ENCODE measurements at regions not wholly inside any gene's neighbourhood (a gene's known extent, or its start where the extent isn't known, plus 50 kb on each side); places are given as distances from the start of the nearest gene placed in this dataset.

GRCh38 chr1:218779341-218780100 lies 394.2 kb upstream of the LYPLAL1 start:
- DNase-seq: no peak

DNA sequence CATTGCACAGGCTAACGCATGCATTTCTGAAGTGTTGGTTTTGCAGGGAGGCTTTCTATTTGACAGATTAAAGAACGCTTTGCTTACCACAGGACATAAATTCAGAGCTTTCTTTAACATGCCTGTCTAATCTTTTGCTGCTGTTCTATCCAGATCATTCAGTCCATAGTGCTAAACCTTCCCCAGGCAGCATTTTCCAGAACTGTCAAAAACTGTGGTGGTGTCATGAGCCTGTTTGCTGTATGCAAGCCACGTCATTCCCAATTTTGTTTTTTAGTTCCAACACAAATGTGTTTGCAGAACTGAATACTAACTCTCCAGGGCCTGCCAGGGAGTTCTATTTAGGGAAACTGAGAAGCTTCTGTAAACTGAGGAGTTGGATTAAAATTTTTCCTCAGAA lies 390.5 kb upstream of the LYPLAL1 start:
- no peak for DNase-seq

GRCh38 chr1:218783916-218784315 lies 389.8 kb upstream of the LYPLAL1 start:
- DNase-seq: no peak

GRCh38 chr1:218785928-218786327 lies 387.8 kb upstream of the LYPLAL1 start:
- no peak for DNase-seq

DNA sequence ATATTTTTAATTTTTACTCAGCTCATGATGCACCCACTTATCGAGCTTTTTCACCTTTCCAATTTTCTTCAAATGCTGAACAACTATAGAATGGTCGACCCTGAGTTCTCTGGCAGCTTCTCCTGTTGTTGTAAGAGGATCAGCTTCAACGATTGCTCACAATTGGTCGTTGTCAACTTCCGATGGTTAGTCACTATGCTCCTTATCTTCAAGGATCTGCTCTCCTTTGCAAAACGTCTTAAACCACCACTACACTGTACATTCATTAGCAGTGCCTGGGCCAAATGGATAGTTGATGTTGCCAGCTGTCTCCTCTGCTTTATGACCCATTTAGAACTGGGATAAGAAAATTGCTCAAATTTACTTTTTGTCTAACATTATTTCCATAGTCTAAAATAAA lies 385.9 kb upstream of the LYPLAL1 start:
- no peak for DNase-seq

- no peak for DNase-seq
Observed at GRCh38 chr1:218796773-218797172, 376.9 kb upstream of the LYPLAL1 start.

DNA sequence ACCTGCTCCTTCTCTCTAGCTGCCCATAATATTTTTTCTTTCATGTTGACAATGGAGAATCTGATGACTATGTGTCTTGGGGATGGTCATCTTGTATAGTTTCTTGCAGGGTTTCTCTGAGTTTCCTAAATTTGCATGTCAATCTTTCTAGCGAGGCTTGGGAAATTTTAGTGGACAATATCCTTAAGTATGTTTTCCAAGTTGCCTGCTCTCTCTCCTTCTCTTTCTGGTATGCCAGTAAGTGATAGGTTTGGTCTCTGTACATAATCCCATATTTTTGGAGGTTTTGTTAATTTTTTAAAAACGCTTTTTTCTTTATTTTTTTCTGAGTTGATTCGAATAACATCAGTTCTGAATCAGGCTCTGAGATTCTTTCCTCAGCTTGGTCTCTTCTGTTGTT lies 370.9 kb upstream of the LYPLAL1 start:
- no peak for DNase-seq

GRCh38 chr1:218803351-218803997 lies 370.2 kb upstream of the LYPLAL1 start:
- DNase-seq: no peak

GRCh38 chr1:218804014-218804785 lies 369.5 kb upstream of the LYPLAL1 start:
- no peak for DNase-seq

GRCh38 chr1:218809061-218809460 lies 364.6 kb upstream of the LYPLAL1 start:
- DNase-seq: no peak

- DNase-seq: no peak
Observed at GRCh38 chr1:218809625-218810024, 364.1 kb upstream of the LYPLAL1 start.

DNA sequence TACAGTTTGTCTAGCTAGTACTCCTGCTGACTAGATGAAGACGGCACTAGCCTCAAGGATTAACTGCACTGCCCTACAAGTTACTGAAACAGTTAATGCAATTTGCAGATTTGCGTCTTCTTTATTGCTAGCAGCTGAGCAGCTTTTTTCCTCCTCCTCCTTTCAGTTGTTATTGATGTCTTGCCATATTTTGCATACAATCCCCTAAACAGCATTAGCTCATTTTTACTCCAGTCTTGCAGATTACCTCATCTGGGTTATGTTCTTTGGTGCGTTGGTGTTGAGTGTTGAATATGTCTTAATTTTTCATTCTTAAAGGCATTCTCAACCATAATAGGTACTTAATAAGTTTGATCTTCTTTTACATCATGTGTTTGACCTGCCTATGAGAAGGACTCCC lies 363.4 kb upstream of the LYPLAL1 start:
- DNase-seq: no peak

DNA sequence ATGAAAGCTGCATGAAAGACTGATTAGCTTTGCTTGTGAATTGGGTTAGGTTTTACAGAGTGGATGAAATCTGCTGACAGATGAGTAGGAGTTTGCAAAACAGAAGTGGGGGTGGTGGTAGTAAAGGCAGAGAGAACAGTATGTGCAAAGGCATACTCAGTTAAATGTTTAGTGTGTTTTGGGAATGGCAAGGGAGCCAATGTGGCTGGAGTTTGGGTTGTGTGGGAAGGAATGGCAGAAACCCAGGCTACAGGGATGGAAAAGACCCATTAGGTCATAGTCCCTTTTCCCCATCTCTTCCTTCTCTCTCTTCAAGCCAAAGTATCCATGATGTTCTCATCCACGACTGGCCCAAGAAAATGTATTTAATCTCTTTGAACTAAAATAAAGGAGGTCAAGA lies 362.2 kb upstream of the LYPLAL1 start:
- DNase-seq: no peak

DNA sequence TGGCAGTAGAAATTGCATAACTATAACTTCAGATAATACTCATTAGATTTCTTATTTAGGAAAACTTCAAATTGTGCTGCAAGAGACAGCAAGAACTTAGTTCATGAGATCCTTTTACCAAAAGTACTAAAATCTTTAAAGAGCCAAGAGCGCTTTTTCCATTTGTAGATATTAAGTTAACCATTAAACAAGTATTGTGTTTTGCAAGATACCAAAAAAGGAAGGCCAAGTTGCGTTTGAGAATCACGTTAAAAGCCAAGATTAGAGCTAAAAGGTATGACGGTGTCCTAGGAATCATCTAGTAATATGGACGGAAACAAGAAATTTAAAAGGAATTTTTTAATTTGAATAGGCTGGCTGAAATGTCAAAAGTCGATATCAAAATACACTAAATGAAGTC lies 361.3 kb upstream of the LYPLAL1 start:
- DNase-seq: no peak

- DNase-seq: no peak
Observed at GRCh38 chr1:218813237-218813636, 360.4 kb upstream of the LYPLAL1 start.

- DNase-seq: no peak
Observed at GRCh38 chr1:218815076-218815475, 358.6 kb upstream of the LYPLAL1 start.

- no peak for DNase-seq
Observed at GRCh38 chr1:218817071-218817470, 356.6 kb upstream of the LYPLAL1 start.

DNA sequence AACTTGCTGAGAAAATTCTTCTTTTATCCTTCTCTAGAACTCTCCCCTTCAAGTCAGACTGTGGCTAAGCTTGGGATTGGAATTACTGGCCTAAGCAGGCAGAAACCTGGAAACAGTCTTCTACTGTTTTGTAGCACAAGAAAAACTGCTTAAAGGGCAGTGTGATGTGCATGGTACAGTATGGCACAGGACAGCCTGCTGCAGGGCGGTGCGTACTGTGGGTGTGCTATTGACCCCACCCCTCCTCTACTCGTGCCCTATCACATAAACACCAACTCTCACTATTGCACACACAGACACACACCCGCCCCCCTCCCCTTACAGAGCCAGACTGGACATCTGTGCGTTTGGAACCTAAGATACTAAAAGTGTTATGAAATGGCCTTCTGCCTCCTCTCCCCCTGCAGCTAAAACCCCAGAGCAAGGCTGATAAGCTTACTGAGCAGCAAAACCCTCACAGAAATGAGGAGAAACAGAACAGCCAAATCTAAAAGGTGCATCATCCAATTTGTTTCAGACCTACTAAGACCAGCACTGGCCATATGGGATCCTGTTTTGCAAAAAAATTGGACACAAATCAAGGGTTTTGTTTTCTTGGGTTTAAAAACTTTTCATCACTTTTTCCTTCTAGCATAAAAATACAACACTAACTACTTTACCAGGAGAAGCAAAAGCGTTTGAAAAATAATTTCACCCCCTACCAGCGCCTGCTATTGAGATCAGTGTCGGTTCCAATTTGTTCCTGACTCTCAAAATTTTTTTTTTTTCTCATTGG lies 355.8 kb upstream of the LYPLAL1 start:
- no peak for DNase-seq

- DNase-seq: no peak
Observed at GRCh38 chr1:218823291-218823900, 350.3 kb upstream of the LYPLAL1 start.

DNA sequence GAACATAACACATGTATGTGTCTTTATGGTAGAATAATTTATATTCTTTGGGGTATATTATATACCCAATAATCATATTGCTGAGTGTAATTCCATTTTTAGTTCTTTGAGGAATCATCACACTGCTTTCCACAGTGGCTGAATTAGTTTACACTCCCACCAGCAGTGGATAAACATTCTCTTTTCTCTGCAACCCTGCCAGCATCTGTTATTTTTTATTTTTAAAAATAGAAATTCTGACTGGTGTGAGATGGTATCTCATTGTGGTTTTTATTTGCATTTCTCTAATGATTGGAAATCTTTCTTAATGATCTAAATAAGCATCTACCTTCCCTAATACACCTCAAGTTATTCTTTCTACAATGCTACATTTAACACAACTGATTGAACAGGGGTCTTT lies 346.2 kb upstream of the LYPLAL1 start:
- no peak for DNase-seq

DNA sequence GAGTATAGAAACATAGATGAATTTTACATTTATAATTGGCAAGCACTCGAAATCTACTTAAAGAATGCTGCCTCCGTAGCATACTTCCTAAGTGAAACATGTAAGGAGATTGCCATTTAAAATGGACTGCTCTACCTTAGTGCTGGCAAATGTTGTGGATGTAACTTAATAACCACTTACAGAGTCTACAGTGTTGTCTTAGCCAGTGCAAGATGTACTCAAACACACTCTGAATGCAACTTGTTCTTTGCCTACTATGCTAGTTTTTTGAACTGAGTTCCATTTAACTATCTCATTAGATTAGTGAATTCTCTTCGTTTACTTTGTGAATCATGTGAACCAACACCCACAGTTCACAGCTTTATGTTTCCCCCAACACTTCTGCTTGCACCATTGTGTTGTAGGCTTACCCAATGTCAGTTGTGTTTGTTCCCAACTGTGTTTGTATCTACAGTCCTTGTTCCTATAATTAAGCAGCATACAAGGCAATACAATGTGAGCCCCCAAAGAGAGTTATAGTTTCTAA lies 345.5 kb upstream of the LYPLAL1 start:
- DNase-seq: no peak

DNA sequence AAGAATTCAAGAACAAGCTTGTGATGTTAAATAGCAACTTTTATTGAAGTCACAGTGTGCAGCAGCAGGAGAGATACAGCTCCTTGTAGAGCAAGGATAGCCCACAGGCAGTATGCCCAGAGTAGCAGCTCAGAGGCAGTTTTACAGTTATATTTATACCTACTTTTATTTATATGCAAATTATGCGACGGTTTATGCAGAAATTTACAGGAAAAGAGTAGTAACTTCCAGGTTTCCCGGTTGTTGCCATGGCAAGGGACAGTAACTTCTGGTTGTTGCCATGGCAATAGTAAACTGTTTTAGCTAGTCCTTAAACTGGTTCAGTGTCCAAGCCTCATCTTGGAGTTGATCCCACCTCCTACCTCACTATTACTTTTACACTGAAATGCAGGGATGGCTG lies 344.6 kb upstream of the LYPLAL1 start:
- DNase-seq: no peak

DNA sequence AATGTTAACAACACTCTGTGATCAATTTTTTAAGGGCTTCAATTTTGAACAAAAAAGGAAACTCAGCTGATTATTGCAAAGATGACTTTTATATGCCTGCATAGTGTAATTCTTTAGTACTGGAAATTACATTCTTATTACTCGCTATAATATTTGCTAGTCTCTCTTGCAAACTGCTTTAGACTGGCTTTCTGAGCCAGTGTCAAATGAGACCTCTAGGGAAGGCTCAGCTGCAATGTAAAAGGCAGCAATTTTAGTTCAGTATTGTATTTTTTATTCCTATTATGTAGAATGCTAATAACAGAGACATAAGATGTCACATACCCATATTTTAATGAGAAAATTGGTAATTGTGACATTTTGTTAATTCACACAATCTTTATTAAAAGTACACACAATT lies 338.1 kb upstream of the LYPLAL1 start:
- DNase-seq: no peak
